NCI-H2029 (cell line): ENCODE measurements at regions not wholly inside any gene's neighbourhood (a gene's known extent, or its start where the extent isn't known, plus 50 kb on each side); places are given as distances from the start of the nearest gene placed in this dataset.

Source experiments
- DNase-seq: peaks from one replicate; lab custom pipeline; 2025; lab: John Stamatoyannopoulos, UW

DNA sequence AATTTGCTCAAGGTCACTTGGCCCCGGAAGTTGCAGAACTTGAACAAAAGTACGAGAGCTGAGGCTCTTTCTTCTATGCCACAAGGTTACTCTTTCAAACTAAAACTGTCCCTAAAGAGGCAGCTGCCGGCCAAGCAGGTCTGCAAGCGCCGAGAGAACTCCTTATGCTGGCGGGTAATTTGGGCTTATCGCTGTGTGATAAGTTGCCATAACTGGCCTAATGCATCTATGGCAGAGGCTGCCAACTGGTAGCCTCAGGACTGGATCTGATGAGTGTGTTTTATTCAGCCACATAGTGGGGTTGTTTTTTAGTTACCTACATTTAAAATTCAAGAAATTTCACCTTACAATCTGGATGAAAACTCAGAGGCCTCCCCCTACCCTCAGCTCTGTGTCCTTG, 68.1 kb upstream of the SPOCK1 start:
- DNase-seq: no peak

DNA sequence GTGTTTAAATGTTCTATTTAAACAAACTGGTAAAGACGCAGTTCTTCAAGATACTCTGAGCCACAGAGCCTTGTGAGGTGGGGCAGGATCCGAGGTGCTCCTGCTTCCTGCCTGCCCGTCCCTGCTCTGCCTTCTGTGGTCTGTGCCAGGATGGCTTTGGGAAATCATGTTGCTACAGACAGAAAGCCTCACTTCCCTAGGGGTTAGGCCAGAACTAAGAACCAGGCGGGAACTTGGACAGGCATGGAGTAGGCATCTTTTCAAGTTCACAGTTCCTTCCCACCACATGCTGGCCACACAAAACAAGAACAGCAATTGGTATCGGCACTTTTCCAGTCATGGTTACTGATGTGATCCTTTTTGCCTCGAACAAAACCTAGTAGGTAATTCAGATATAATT, 67.7 kb upstream of the SPOCK1 start:
- no peak for DNase-seq

DNA sequence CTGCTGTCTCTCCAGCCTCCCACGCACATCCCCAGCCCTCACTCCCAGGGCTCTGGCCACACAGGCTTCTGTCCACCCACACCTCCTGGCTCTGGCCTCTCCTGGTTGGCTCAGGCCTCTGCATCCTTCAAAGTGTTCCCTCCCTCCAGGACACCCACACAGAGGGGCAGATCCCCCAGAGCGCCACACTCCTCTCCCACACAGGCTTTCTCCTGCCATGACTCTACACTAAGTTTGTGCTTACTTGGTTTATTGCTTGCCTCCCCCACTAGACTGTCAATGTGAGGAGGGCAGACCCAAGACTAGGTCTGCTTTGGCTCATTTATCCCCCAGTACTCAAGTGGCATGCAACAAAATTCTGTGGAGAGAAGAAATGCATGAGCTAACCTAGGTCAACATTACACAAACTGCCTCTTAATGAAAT, 67.0 kb upstream of the SPOCK1 start:
- no peak for DNase-seq

DNA sequence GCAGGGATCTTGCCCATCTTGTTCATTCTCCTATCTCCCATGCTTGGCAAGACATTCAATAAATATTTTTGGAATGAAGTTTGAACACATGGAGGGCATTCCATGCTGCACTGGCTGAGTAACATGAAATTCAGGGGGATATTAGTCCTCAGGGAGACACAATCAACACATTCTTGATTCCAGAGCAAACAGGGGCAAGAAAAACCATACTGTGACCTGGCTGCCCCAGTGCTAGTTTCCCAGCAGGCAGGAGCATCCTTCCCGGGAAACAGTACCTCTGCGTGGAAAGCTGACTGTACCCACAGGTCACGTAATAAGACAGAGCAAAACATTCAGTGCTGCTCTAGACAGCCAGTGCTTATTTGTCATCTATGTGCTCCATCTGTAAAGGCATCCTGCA, 66.3 kb upstream of the SPOCK1 start:
- no peak for DNase-seq

DNA sequence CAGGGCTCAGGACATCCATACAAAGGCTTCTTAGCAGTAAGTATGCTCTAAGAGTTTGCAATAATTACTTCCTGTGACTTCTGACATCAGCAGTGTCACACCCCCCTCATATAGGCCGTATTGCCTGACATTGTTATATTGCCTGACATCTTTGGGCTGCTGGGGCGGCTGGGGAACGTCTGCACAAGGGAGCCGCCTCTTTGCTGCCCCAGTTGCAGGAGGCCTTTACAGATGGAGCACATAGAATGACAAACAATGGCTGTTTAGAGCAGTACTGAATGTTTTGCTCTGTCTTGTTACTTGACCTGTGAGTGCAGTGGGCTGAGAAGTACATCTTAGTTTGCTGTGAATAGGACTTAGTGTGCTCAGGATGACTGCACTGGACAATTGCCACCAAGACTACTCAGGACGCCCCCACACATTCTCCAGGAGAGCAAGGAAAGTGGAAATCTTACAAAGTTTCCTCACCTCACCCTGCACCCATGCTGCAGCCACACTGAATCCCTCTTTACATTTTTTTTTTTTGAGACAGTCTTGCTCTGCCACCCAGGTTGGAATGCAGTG, 65.4 kb upstream of the SPOCK1 start:
- no peak for DNase-seq

DNA sequence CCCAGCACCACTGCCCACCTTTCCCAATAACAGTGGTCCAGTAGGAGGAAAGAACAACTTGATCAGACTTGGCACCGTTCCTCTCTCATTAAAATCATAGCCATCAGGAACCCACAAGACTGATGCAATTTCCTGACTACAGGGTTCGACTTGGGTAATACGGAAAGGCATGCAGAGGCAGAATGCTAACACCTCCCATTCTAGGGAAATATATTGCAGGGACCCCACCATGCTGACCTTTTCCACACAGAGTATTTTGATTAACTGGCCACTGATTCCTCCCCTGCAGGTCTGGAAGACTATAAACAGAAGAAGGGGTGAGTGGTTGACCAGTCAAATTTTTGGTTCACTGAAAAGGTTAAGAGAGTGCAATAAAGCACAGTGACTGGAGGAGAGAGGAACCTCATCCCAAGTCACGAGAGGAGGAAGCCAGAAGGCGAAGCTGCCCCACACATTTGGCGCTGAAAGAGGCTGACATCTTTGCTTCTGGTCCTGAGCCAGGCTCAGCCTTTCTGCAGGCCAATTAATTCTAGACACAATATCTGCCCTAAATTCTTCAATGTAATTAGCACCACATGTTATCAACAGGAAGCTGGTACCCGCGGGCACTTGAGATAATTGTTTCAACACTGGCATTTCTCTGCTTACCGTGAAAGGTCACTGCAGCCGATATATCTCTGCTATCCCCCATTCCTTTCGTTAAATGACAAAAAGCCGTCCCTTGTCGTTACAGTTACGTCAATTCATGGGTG, 64.7 kb upstream of the SPOCK1 start:
- DNase-seq: peak; percentile 30

DNA sequence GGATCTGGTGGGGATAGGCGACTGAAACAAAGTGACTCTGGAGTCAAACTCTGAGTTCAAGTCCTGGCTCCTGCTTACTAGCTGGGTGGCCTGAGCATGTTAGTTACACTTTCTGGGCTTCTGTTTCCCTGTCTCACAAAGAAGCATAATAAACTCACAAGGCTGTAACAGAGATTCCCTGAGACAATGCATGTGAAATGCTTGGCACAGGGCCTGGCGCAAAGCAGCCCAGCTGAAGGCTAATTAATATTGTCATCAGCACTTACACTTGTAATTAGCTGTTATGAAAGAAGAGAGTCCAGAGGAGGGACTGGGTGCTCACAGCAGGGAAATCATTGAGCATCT, 64.1 kb upstream of the SPOCK1 start:
- DNase-seq: no peak

DNA sequence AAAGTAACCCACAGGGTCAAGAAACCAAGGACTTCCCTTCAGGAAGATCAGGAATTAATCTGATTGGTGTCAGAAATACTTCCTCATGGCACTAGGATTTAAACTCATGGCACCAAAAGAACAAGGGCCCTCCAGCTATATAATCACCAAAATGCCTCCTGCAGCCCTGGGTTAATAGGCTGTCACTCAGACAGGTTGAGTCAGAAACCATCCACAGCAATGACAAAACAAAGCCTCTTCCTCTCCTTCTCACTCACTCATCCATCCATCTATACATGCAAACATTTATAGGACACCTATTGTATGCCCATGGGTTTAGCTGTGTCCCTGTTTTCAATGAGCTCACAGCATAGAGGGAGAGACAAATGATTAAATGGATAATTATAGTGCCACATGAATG, 62.5 kb upstream of the SPOCK1 start:
- no peak for DNase-seq

DNA sequence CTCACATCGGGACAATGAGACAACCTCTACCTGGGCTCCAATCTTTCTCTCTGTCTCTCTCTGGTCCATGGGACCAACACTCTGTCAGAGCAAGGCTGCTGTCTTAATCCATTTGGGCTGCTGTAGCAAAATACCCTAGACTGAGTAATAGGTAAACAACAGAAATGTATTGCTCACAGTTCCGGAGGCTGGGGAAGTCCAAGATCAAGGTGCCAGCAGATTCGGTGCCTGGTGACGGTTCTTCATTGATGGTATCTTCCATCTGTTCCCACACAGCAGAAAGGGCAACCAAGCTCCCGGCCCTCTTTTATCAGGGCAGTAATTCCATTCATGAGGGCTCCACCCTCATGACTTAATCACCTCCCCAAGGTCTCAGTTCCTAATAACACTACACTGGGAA, 61.3 kb upstream of the SPOCK1 start:
- no peak for DNase-seq
